ENCODE measurements at regions not wholly inside any gene's neighbourhood (a gene's known extent, or its start where the extent isn't known, plus 50 kb on each side); places are given as distances from the start of the nearest gene placed in this dataset.

DNA sequence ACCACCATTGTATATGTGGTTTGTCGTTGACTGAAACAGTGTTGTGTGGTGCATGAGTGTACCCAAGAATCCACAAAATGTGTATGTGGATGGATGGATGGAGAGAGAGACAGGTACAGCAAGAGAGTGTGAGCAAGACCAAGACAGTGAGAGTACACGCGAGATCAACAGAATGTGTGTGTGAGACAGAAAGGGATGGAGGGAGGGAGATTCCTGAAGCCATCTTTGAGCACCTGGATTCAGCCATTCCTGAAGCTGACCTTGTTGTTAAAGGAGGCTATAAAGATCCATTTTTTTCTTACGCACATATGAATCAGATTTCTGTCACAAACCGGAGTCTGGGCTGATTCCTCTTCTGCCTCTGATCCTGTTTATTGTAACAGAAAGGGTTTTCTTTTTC, 64.1 kb downstream of the TFAP2C start:
- no peak for ATAC-seq
- Histone ChIP-seq H3K4me2 (ENCODE audit: low read length) (no peak overlapping the region), H2AFZ (ENCODE audit: low read depth, low read length, poor library complexity, severe bottlenecking) (no peak overlapping the region), H4K20me1 (ENCODE audit: insufficient read depth) (no peaks in the 10 kb centered on the region), H3K9me2 (ENCODE audit: insufficient read depth) (no peaks in the 10 kb centered on the region), H3K27me3 (ENCODE audit: insufficient read depth, low read length) (no peaks in the 10 kb centered on the region), H3K4me1 (ENCODE audit: control insufficient read depth in 1 of 2, insufficient read depth in 2 of 2, low read length in 2 of 2) (peaks cover 0 to 17% of the 10 kb centered on the region in 2 experiments; a peak in 2 of 4 replicates), H3K4me3 (replicated peaks in 1 of 2; ENCODE audit: low read depth in 1 of 2, low read length in 2 of 2) (no peak overlapping the region), H3K9ac (ENCODE audit: low read length) (no peak overlapping the region), H3K9me3 (ENCODE audit: control insufficient read depth in 1 of 2, insufficient read depth in 1 of 2, low read depth in 1 of 2, low read length in 2 of 2) (no peaks in the 10 kb centered on the region), H3K27ac (ENCODE audit: low read depth, low read length) (no peak overlapping the region), H3K36me3 (ENCODE audit: control insufficient read depth in 1 of 2, insufficient read depth in 2 of 2, low read length in 2 of 2) (no peaks in the 10 kb centered on the region), H3K79me2 (ENCODE audit: insufficient read depth, low read length) (no peaks in the 10 kb centered on the region)
- RAD21 ChIA-PET (ENCODE audit: low non-redundant PET in 1 of 2, low total read pairs in 2 of 2, uncharacterized antibody in 2 of 2, unreplicated experiment in 2 of 2) = no interaction called here
- CTCF ChIA-PET = no interaction called here
- POLR2A ChIA-PET = no interaction called here
- no TSS peak for BruUV-seq (replicated peaks)
- intact Hi-C loops (cut with micrococcal nuclease) = no loop called here
- no peak for DNase-seq (ENCODE audit: low read depth, low spot score)
- TF ChIP-seq SRF (IDR thresholded peaks at IDR 0.05; ENCODE audit: low read depth) = no peak
- no peak for TF ChIP-seq POLR2A (IDR thresholded peaks at IDR 0.05; ENCODE audit: borderline replicate concordance, extremely low read depth, insufficient read depth, insufficient read length)
- TF ChIP-seq RAD21 (IDR thresholded peaks at IDR 0.05; ENCODE audit: low read depth) = no peak
- TF ChIP-seq EZH2phosphoT487 (IDR thresholded peaks at IDR 0.05; ENCODE audit: borderline replicate concordance) = no peak
- no peak for TF ChIP-seq ZNF274 (IDR thresholded peaks at IDR 0.05; ENCODE audit: low read depth, low read length)
- TF ChIP-seq ELF1 (IDR thresholded peaks at IDR 0.05; ENCODE audit: borderline replicate concordance, low read depth) = no peak
- TF ChIP-seq EZH2 (IDR thresholded peaks at IDR 0.05) = no peak
- TF ChIP-seq, protein P1, sequence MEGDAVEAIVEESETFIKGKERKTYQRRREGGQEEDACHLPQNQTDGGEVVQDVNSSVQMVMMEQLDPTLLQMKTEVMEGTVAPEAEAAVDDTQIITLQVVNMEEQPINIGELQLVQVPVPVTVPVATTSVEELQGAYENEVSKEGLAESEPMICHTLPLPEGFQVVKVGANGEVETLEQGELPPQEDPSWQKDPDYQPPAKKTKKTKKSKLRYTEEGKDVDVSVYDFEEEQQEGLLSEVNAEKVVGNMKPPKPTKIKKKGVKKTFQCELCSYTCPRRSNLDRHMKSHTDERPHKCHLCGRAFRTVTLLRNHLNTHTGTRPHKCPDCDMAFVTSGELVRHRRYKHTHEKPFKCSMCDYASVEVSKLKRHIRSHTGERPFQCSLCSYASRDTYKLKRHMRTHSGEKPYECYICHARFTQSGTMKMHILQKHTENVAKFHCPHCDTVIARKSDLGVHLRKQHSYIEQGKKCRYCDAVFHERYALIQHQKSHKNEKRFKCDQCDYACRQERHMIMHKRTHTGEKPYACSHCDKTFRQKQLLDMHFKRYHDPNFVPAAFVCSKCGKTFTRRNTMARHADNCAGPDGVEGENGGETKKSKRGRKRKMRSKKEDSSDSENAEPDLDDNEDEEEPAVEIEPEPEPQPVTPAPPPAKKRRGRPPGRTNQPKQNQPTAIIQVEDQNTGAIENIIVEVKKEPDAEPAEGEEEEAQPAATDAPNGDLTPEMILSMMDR (IDR thresholded peaks at IDR 0.05 in 2 of 3, conservative IDR thresholded peaks at IDR 0.05 in 1 of 3; ENCODE audit: borderline replicate concordance in 1 of 3, insufficient read depth in 1 of 3, low read depth in 2 of 3, low read length in 2 of 3) = no peak
- no peak for TF ChIP-seq YY1 (IDR thresholded peaks at IDR 0.05; ENCODE audit: extremely low read depth, insufficient replicate concordance, low read depth, low read length)
- no peak for TF ChIP-seq FOSL1 (IDR thresholded peaks at IDR 0.05; ENCODE audit: low read depth)
